DND-41 (cell line): ENCODE measurements at regions not wholly inside any gene's neighbourhood (a gene's known extent, or its start where the extent isn't known, plus 50 kb on each side); places are given as distances from the start of the nearest gene placed in this dataset.

Experiments used
- ATAC-seq: fragments of 200-7000 bp; cut with Tn5 transposase; 3 replicates; pipeline ENCODE4 v1.9.1; 2021; ENCODE audit warnings: low read depth; ENCODE audit not compliant: insufficient read depth
- DNase-seq: peaks from one replicate; pipeline ENCODE4 v3.0.0-alpha.2; 2020
- H2AFZ ChIP-seq: 2 replicates; pipeline ENCODE4 v1.6.0; 2012; ENCODE audit warnings: low read depth, low read length
- H3K27ac ChIP-seq: 2 replicates; pipeline ENCODE4 v1.5.1; 2012; ENCODE audit warnings: low read length, inconsistent platforms
- H3K27me3 ChIP-seq: fragments of 200-600 bp; sonication (generic); 2 replicates; pipeline ENCODE4 v1.6.0; 2012; ENCODE audit warnings: low read length, mild to moderate bottlenecking, inconsistent platforms; ENCODE audit not compliant: insufficient read depth, poor library complexity
- H3K36me3 ChIP-seq: 2 replicates; pipeline ENCODE4 v1.5.1; 2012; ENCODE audit warnings: low read length, inconsistent platforms; ENCODE audit not compliant: insufficient read depth
- H3K4me1 ChIP-seq: 2 replicates; pipeline ENCODE4 v1.5.1; 2012; ENCODE audit warnings: mild to moderate bottlenecking, low read length; ENCODE audit not compliant: insufficient read depth
- H3K4me2 ChIP-seq: 2 replicates; pipeline ENCODE4 v1.6.0; 2012; ENCODE audit warnings: mild to moderate bottlenecking, moderate library complexity, low read length, inconsistent platforms; ENCODE audit not compliant: insufficient read depth
- H3K4me3 ChIP-seq, 2 experiments: fragments of 200-600 bp in 1 of 2; shearing (Covaris generic) in 1 of 2; 2 replicates each; pipeline ENCODE4 v1.5.1; 2012 to 2016; ENCODE audit warnings: inconsistent platforms in 2 of 2, low read length in 2 of 2, mild to moderate bottlenecking in 2 of 2, low read depth in 1 of 2, moderate library complexity in 1 of 2
- H3K79me2 ChIP-seq: 2 replicates; pipeline ENCODE4 v1.6.0; 2012; ENCODE audit warnings: low read length, inconsistent platforms; ENCODE audit not compliant: insufficient read depth
- H3K9ac ChIP-seq: 2 replicates; pipeline ENCODE4 v1.6.0; 2012; ENCODE audit warnings: low read depth, mild to moderate bottlenecking, inconsistent platforms, low read length, moderate library complexity
- H3K9me3 ChIP-seq: 2 replicates; pipeline ENCODE4 v1.5.1; 2012; ENCODE audit warnings: low read length, moderate library complexity, mild to moderate bottlenecking, inconsistent platforms; ENCODE audit not compliant: insufficient read depth, severe bottlenecking
- H4K20me1 ChIP-seq: 2 replicates; pipeline ENCODE4 v1.6.0; 2012; ENCODE audit warnings: low read length; ENCODE audit not compliant: insufficient read depth
- CTCF ChIP-seq: IDR thresholded peaks from 2 replicates; pipeline ENCODE4 v1.5.1; 2012; ENCODE audit warnings: borderline replicate concordance, low read length, moderate library complexity, mild to moderate bottlenecking; ENCODE audit not compliant: poor library complexity, severe bottlenecking; ENCODE audit errors: extremely low read depth
- EZH2 ChIP-seq: IDR thresholded peaks from 3 replicates; pipeline ENCODE4 v1.6.1; 2012; ENCODE audit warnings: borderline replicate concordance, low read depth, mild to moderate bottlenecking, moderate library complexity, low read length, inconsistent platforms; ENCODE audit not compliant: severe bottlenecking

- no peak overlapping the region for H2AFZ ChIP-seq
- no peaks in the 10 kb centered on the region for H3K27me3 ChIP-seq
- no peak overlapping the region for H3K4me3 ChIP-seq
Measured at GRCh38 chr3:90011596-90011995, 904.2 kb downstream of the EPHA3 start.

GRCh38 chr3:90011996-90012395, 904.6 kb downstream of the EPHA3 start:
- DNase-seq (no peak), ATAC-seq (no peak)
- TF ChIP-seq CTCF (no peak), EZH2 (no peak)
- H3K79me2 ChIP-seq: no peaks in the 10 kb centered on the region
- no peak overlapping the region for H3K4me2 ChIP-seq
- H3K4me1 ChIP-seq: peaks cover 14% of the 10 kb centered on the region
- no peaks in the 10 kb centered on the region for H3K36me3 ChIP-seq
- H4K20me1 ChIP-seq: no peaks in the 10 kb centered on the region
- no peak overlapping the region for H2AFZ ChIP-seq
- no peak overlapping the region for H3K4me3 ChIP-seq
- no peak overlapping the region for H3K27ac ChIP-seq
- no peaks in the 10 kb centered on the region for H3K9me3 ChIP-seq
- no peaks in the 10 kb centered on the region for H3K27me3 ChIP-seq
- H3K9ac ChIP-seq: no peak overlapping the region

More at GRCh38 chr3:90011596-90011995, 904.2 kb downstream of the EPHA3 start:
- ATAC-seq: no peak
- no peaks in the 10 kb centered on the region for H3K36me3 ChIP-seq
- H3K4me2 ChIP-seq: no peak overlapping the region
- H3K4me1 ChIP-seq: peaks cover 12% of the 10 kb centered on the region
- no peak for DNase-seq
- TF ChIP-seq CTCF: no peak
- no peak for TF ChIP-seq EZH2
- no peaks in the 10 kb centered on the region for H3K79me2 ChIP-seq
- no peaks in the 10 kb centered on the region for H3K9me3 ChIP-seq
- H3K9ac ChIP-seq: no peak overlapping the region
- H4K20me1 ChIP-seq: no peaks in the 10 kb centered on the region
- no peak overlapping the region for H3K27ac ChIP-seq

- H3K9me3 ChIP-seq: no peaks in the 10 kb centered on the region
- no peak overlapping the region for H3K9ac ChIP-seq
- H2AFZ ChIP-seq: peak overlapping the region; percentile 51
- DNase-seq (no peak), ATAC-seq (peak; percentile 31; the same call in 1 of the 3 replicates)
- H3K36me3 ChIP-seq: no peaks in the 10 kb centered on the region
- H3K4me1 ChIP-seq: peaks cover 14% of the 10 kb centered on the region
- no peak overlapping the region for H3K4me2 ChIP-seq
- no peaks in the 10 kb centered on the region for H3K27me3 ChIP-seq
- peak overlapping the region; percentile 38; the same call in 1 of the 2 replicates for H3K27ac ChIP-seq
- H3K4me3 ChIP-seq: no peak overlapping the region
- no peak for TF ChIP-seq CTCF
- no peak for TF ChIP-seq EZH2
- no peaks in the 10 kb centered on the region for H3K79me2 ChIP-seq
- H4K20me1 ChIP-seq: no peaks in the 10 kb centered on the region
Measured at GRCh38 chr3:90015688-90016356, 908.4 kb downstream of the EPHA3 start.
